ENCODE measurements at regions not wholly inside any gene's neighbourhood (a gene's known extent, or its start where the extent isn't known, plus 50 kb on each side); places are given as distances from the start of the nearest gene placed in this dataset.

DNA sequence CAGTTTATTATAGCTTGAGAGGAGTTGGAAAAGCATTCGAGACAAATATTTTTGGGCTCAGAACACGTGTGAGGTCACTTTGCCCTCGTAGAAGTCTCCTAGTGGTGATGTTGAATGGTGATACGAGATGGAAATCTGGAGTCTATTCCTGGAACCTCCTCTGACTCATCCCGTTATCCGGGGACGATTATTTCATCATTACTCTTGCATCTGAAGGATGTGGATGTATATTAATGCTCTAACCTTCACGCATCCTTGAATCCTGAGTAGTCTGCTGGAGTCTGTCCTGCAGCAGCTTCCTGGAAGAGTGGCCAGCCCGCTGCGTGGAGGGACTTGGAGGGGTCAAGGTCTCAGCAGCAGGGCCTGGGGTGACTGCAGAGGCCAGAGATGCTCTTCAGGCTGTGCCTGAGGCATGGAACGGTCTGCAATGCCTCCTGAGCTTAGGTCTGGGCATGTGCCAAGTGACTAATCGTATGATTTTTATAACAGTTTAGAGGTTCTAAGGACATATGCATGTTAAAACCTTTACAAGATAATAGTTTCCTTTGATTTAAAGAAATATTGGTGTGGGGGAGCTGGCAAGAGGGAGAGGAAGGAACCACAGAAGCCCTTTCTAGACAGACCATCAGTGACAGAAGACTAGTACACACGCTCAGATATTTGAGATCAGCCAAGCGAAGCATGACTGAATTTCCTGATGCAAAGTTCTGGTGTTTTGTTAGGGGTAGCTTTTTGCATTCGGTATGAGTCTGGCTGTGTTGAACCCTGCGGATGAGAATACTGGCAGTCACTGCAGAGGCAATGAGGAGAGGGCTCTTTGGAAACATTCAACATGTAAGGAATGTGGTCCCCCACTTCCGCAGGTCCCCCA lies 400.2 kb downstream of the QKI start:
- no peak for DNase-seq

GRCh38 chr6:163813979-163814493 lies 399.5 kb downstream of the QKI start:
- DNase-seq = no peak

- DNase-seq = no peak
These were observed 396.8 kb downstream of the QKI start for GRCh38 chr6:163811317-163811716.

DNA sequence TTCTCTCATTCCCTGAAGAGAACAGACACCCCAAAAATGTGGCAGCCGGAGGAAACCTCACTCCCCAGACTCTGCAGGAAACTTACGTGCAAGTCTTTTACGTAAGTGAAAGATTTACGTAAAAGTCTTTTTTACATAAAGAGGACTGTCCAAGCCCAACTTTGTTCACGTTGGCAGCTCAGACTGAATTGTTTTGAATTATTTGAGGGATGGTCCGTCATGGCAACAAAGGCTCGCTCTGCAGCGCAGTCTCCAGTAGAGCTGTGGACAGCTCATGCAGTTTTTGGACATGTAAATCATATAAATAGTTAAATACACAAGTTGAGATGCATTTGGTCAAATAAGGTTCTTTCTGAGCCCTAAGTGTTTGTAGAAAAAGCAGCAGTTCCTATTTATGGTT lies 394.8 kb downstream of the QKI start:
- DNase-seq = no peak

- no peak for DNase-seq
These were observed 394.4 kb downstream of the QKI start for GRCh38 chr6:163808871-163809270.

DNA sequence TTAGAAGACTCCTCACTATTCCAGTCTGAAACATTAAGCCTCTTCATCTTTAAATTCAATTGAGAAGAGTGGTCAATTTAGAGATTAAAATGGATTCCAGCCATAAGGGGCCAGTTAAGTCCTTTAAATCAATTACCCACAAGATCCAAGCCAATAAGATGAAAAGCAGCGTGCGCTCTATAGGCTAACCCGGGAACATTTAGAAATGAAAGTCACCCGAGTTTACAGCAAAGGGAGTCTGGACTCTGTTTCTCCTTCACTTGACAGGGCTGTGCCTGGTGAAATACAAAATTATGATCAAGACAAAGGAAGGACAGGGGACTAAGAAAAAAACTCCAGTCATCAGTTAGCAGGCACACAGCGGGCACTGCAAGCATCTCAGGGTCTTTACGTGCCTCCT lies 393.7 kb downstream of the QKI start:
- DNase-seq = no peak

DNA sequence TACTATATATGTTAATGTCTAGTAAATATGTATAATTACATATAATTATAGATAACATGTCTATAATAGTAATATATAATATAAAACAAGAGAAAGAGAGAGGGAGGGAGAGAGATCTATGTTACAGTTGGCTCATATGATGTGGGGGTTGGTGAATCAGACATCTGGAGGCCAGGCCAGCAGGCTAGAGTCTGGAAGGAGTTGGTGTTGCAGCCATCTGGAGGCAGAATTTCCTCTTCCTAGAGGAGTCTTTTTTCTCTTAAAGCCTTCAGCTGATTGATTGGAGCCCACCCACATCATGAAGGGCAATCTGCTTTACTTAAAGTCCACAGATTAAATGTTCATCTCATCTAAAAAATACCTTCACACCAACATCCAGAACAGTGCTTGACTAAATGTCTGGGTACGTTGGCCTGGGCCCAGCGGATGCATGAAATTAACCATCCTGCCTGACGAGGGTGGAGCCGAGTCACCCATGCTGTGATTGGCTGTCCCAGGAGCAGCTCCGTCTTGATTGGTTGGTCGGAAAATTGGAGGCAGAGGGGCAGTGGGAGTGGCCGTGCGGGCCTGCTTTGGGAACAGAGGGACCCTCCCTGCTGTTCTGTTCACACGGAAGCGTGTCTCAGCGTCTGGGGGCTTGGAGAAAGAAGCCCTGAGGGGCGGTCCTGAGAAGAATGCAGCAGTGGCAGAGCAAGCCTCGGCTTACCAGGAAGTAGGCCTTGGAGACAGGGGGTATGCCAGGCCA lies 392.4 kb downstream of the QKI start:
- no peak for DNase-seq

DNA sequence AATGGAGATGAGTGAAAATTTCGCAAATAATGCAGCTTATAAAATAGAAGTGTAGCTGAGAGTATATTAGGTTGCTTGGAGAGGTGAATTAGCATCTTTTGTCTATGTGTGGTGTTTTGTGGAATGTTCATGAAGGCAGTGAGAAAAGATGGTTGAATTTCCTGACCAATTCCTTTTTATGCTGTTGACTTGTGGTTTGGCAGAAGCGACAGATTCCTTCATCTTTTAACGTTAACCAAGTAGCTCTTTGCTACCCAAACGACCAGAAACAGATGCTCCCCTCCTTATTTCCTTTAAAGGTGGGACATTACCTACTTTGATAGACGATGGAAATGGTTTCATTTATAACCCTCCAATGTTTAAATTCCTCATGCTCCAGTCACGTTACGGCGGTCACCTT lies 390.5 kb downstream of the QKI start:
- DNase-seq = no peak

- no peak for DNase-seq
These were observed 387.7 kb downstream of the QKI start for GRCh38 chr6:163802267-163802666.

- no peak for DNase-seq
These were observed 382.9 kb downstream of the QKI start for GRCh38 chr6:163797296-163797845.

- no peak for DNase-seq
These were observed 378.8 kb downstream of the QKI start for GRCh38 chr6:163793011-163793983.

GRCh38 chr6:163790266-163790840 lies 375.8 kb downstream of the QKI start:
- DNase-seq = no peak

DNA sequence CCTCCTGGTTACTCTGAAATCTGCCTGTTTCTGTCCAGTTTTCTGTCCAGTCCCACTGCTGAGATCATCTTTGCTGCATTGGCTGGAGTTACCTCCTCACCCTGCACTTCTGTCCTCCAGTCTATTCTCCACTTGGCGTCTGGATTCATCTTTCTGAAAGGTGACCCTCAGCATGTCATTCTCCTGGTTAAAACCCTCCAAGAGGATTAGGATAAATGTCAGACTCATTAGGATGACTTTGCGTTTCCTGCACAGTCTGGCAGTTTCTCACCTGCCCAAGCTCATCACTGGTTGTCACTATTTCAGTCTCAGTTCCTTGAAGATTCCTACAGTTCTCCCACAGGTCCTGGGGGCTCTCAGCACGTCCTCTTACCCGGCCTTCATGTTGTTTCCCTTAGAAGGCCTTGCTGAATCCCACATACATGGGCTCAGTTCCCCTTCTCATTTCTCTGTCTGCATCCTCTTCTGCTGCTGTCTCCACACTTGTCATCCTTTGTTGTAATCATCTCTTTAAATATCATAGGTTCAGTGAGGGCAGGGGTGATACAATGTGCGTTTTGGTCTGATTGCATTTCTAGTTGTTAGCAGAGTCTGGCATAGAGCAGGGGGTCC lies 374.8 kb downstream of the QKI start:
- no peak for DNase-seq

DNA sequence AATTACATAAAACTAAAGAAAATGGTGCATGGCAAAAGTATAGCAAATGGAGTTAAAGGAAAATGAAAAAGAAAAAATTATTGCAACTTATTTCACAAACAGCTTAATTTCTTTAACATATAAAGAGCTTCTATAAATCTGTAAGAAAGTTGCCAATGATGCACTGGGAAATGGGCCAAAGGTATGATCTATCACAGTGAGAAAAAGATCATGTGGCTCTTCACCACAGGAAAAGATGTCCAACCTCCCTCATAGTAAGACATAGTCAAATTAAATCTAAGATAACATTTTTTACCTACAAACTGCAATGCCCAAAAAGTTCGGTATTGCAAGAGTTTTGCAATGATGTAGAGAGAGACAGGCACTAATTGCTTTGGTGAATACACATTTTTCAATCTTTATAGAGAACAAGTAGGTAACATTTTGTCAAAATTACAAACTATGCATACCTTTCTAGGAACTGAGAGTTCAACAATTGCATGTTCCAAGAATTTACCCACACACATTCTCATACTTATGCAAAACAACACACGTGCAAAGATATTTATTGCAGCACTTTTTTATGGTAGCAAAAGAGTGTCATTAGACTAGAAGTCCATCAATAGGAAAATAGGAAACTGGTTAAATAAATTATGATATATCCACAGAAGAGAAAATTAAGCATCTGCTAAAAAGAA lies 372.6 kb downstream of the QKI start:
- no peak for DNase-seq

GRCh38 chr6:163782436-163783003 lies 368.0 kb downstream of the QKI start:
- no peak for DNase-seq

- no peak for DNase-seq
These were observed 366.5 kb downstream of the QKI start for GRCh38 chr6:163780994-163781393.

GRCh38 chr6:163779727-163780284 lies 365.3 kb downstream of the QKI start:
- no peak for DNase-seq

GRCh38 chr6:163777716-163778115 lies 363.2 kb downstream of the QKI start:
- no peak for DNase-seq

- DNase-seq = no peak
These were observed 362.6 kb downstream of the QKI start for GRCh38 chr6:163776906-163777686.

All from SHP77 treated with DMSO at 0.1 percent for 48 hours (cell line).